K562 (cell line): ENCODE measurements at regions not wholly inside any gene's neighbourhood (a gene's known extent, or its start where the extent isn't known, plus 50 kb on each side); places are given as distances from the start of the nearest gene placed in this dataset.

Source experiments
- ASH1L ChIP-seq: fragments of 450-650 bp; IDR thresholded peaks from 2 replicates; pipeline ENCODE4 v1.6.1; 2018; ENCODE audit warnings: borderline replicate concordance, mild to moderate bottlenecking, low read depth; ENCODE audit not compliant: partially characterized antibody
- C11orf30 ChIP-seq: fragments of 450-650 bp; IDR thresholded peaks from 2 replicates; pipeline ENCODE4 v1.6.1; 2016; ENCODE audit warnings: low read depth, mild to moderate bottlenecking
- HLTF ChIP-seq: fragments of 450-650 bp; IDR thresholded peaks from 2 replicates; pipeline ENCODE4 v1.6.1; 2016
- IRF9 ChIP-seq: fragments of 450-650 bp; IDR thresholded peaks from 2 replicates; pipeline ENCODE4 v1.6.1; 2016; ENCODE audit warnings: missing biosample characterization, missing genetic modification characterization
- NR4A1 ChIP-seq, 2 experiments: fragments of 250-450 bp in 1 of 2; fragments of 450-650 bp in 1 of 2; sonication (Bioruptor Pico) in 1 of 2; IDR thresholded peaks; 2 replicates each; pipeline versions ENCODE4 v1.4.0 to v1.6.1; 2016 to 2020; ENCODE audit warnings: mild to moderate bottlenecking in 2 of 2, missing compliant biosample characterization in 1 of 2, missing genetic modification characterization in 1 of 2, moderate library complexity in 1 of 2
- POLR2A ChIP-seq: fragments of 450-650 bp; conservative IDR thresholded peaks from 2 replicates; pipeline ENCODE4 v1.6.1; 2016
- SETDB1 ChIP-seq: IDR thresholded peaks from one replicate; pipeline ENCODE4 v1.6.1; 2012; ENCODE audit warnings: low read length, control low read depth, inconsistent platforms
- SIX5 ChIP-seq, 2 experiments: IDR thresholded peaks; 2 replicates each; pipeline ENCODE4 v1.6.1; 2011; ENCODE audit warnings: low read length in 2 of 2, borderline replicate concordance in 1 of 2, low read depth in 1 of 2, mild to moderate bottlenecking in 1 of 2, moderate library complexity in 1 of 2; ENCODE audit not compliant: insufficient read depth in 1 of 2
- ZNF224 ChIP-seq: sonication (generic); formaldehyde crosslinking; IDR thresholded peaks from 2 replicates; pipeline ENCODE4 v1.8.0; 2022; ENCODE audit warnings: mild to moderate bottlenecking, missing genetic modification reagents
- TF ChIP-seq, protein P1 (sequence below): sonication (generic); formaldehyde crosslinking; IDR thresholded peaks from 2 replicates; pipeline ENCODE4 v1.9.0; 2022; ENCODE audit warnings: mild to moderate bottlenecking, missing genetic modification reagents
- TF ChIP-seq, protein P2 (sequence below): fragments of 250-450 bp; sonication (Bioruptor Pico); IDR thresholded peaks from 2 replicates; pipeline ENCODE4 v1.5.0; 2021

DNA sequence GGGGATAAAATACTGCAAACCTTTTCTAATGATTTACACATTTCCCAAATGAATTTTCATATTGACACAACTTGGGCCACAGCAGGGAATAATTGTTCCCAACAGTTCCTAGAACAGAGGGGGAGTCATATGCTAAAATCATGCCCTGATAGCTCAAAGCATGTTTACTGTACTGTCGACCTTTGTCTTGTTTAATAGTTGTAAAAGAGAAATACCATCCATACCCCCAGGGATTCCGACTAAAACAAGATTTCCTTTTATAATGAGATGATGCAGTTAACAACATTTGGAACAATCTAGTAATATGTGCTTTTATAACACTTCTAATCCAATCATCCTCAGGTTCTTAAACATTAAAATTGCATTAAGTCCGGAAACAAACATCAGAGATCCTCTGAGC lies 759.7 kb downstream of the OLFM4 start (continued):
- TF ChIP-seq NR4A1 (CRISPR knock-in tag; IDR thresholded peaks at IDR 0.05) = no peak
- TF ChIP-seq NR4A1 (tag; IDR thresholded peaks at IDR 0.05) = no peak
- TF ChIP-seq IRF9 (tag) = no peak
- TF ChIP-seq, protein P1, sequence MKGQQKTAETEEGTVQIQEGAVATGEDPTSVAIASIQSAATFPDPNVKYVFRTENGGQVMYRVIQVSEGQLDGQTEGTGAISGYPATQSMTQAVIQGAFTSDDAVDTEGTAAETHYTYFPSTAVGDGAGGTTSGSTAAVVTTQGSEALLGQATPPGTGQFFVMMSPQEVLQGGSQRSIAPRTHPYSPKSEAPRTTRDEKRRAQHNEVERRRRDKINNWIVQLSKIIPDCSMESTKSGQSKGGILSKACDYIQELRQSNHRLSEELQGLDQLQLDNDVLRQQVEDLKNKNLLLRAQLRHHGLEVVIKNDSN (CRISPR knock-in tag) = no peak
- no peak for TF ChIP-seq SIX5 (IDR thresholded peaks at IDR 0.05; ENCODE audit: borderline replicate concordance in 1 of 2, insufficient read depth in 1 of 2, low read depth in 1 of 2, low read length in 2 of 2)
- TF ChIP-seq C11orf30 = no peak
- no peak for TF ChIP-seq POLR2A
- TF ChIP-seq ZNF224 (CRISPR knock-in tag) = no peak
- TF ChIP-seq ASH1L = no peak
- TF ChIP-seq, protein P2, sequence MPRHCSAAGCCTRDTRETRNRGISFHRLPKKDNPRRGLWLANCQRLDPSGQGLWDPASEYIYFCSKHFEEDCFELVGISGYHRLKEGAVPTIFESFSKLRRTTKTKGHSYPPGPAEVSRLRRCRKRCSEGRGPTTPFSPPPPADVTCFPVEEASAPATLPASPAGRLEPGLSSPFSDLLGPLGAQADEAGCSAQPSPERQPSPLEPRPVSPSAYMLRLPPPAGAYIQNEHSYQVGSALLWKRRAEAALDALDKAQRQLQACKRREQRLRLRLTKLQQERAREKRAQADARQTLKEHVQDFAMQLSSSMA (CRISPR knock-in tag) = no peak
- no peak for TF ChIP-seq SETDB1
- no peak for TF ChIP-seq HLTF
